Natural killer cell treated with Interleukin-12 subunit alpha and Interleukin-12 subunit beta and Interleukin-15 and Interleukin-18, amount 100 ng/mL, for 72 hours (primary cell): ENCODE measurements at regions not wholly inside any gene's neighbourhood (a gene's known extent, or its start where the extent isn't known, plus 50 kb on each side); places are given as distances from the start of the nearest gene placed in this dataset.

Experiments used
- ATAC-seq, 2 donors: fragments of 150-1000 bp; cut with Tn5 transposase in 1 of 2; sonication (Bioruptor Pico), chemical (Tn5 transposase) in 1 of 2; 2 replicates each; pipeline ENCODE4 v1.10.0; 2021
- DNase-seq: peaks from one replicate; pipeline ENCODE4 v3.0.0; 2022; ENCODE audit warnings: low spot score
- H3K27ac Mint-ChIP-seq, 2 donors: 1 replicate in 1 of 2; 2 replicates in 1 of 2; pipeline ENCODE4 v1.8.0; 2022; ENCODE audit warnings: mixed read lengths in 2 of 2, mild to moderate bottlenecking in 1 of 2, moderate library complexity in 1 of 2
- H3K27me3 Mint-ChIP-seq, 2 donors: 1 replicate in 1 of 2; 2 replicates in 1 of 2; pipeline ENCODE4 v1.8.0; 2022; ENCODE audit warnings: mixed read lengths in 2 of 2
- H3K36me3 Mint-ChIP-seq: one replicate; pipeline ENCODE4 v1.8.0; 2022; ENCODE audit warnings: mixed read lengths
- H3K4me1 Mint-ChIP-seq, 2 donors: 1 replicate in 1 of 2; 2 replicates in 1 of 2; pipeline ENCODE4 v1.8.0; 2022; ENCODE audit warnings: low read depth in 2 of 2, mixed read lengths in 2 of 2, mild to moderate bottlenecking in 1 of 2
- H3K4me3 Mint-ChIP-seq: one replicate; pipeline ENCODE4 v1.8.0; 2022; ENCODE audit warnings: mixed read lengths
- H3K9me3 Mint-ChIP-seq: 2 replicates; pipeline ENCODE4 v1.8.0; 2022; ENCODE audit warnings: mixed read lengths

GRCh38 chr5:21195145-21195544 lies 1207.1 kb upstream of the CDH18 start:
- peaks cover 7% of the 10 kb centered on the region for H3K9me3 Mint-ChIP-seq

GRCh38 chr5:21185536-21185935 lies 1197.5 kb upstream of the CDH18 start:
- DNase-seq (no peak), ATAC-seq (no peak)
- H3K27ac Mint-ChIP-seq = no peak overlapping the region
- peaks cover 11% of the 10 kb centered on the region for H3K36me3 Mint-ChIP-seq
- no peak overlapping the region for H3K4me3 Mint-ChIP-seq
- peaks cover 11% of the 10 kb centered on the region for H3K9me3 Mint-ChIP-seq
- H3K4me1 Mint-ChIP-seq = no peaks in the 10 kb centered on the region
- H3K27me3 Mint-ChIP-seq = no peaks in the 10 kb centered on the region

More at GRCh38 chr5:21195145-21195544, 1207.1 kb upstream of the CDH18 start:
- no peaks in the 10 kb centered on the region for H3K36me3 Mint-ChIP-seq
- no peaks in the 10 kb centered on the region for H3K4me1 Mint-ChIP-seq
- no peak overlapping the region for H3K27ac Mint-ChIP-seq
- H3K27me3 Mint-ChIP-seq = no peaks in the 10 kb centered on the region
- ATAC-seq = no peak
- no peak overlapping the region for H3K4me3 Mint-ChIP-seq
- DNase-seq = no peak

- Mint-ChIP-seq H3K4me1 (no peaks in the 10 kb centered on the region), H3K36me3 (peaks cover 11% of the 10 kb centered on the region), H3K4me3 (no peak overlapping the region), H3K9me3 (peaks cover 19% of the 10 kb centered on the region), H3K27me3 (no peaks in the 10 kb centered on the region), H3K27ac (no peak overlapping the region)
- DNase-seq (no peak), ATAC-seq (no peak)
Measured at GRCh38 chr5:21184581-21184980, 1196.6 kb upstream of the CDH18 start.

GRCh38 chr5:21181609-21182125 lies 1193.7 kb upstream of the CDH18 start:
- H3K27ac Mint-ChIP-seq = no peak overlapping the region
- H3K4me1 Mint-ChIP-seq = no peaks in the 10 kb centered on the region
- no peak overlapping the region for H3K4me3 Mint-ChIP-seq
- no peaks in the 10 kb centered on the region for H3K27me3 Mint-ChIP-seq
- peaks cover 19% of the 10 kb centered on the region for H3K9me3 Mint-ChIP-seq
- H3K36me3 Mint-ChIP-seq = peaks cover 11% of the 10 kb centered on the region
- no peak for ATAC-seq
- no peak for DNase-seq

GRCh38 chr5:21173526-21173925 lies 1185.5 kb upstream of the CDH18 start:
- ATAC-seq = no peak

GRCh38 chr5:21173036-21173435 lies 1185.0 kb upstream of the CDH18 start:
- no peaks in the 10 kb centered on the region for H3K36me3 Mint-ChIP-seq
- DNase-seq (no peak), ATAC-seq (no peak)
- H3K27ac Mint-ChIP-seq = no peak overlapping the region
- H3K4me3 Mint-ChIP-seq = no peak overlapping the region
- no peaks in the 10 kb centered on the region for H3K27me3 Mint-ChIP-seq
- H3K9me3 Mint-ChIP-seq = peaks cover 7% of the 10 kb centered on the region
- H3K4me1 Mint-ChIP-seq = no peaks in the 10 kb centered on the region

More at GRCh38 chr5:21173526-21173925, 1185.5 kb upstream of the CDH18 start:
- Mint-ChIP-seq H3K4me3 (no peak overlapping the region), H3K4me1 (no peaks in the 10 kb centered on the region), H3K36me3 (no peaks in the 10 kb centered on the region), H3K27me3 (no peaks in the 10 kb centered on the region), H3K9me3 (peaks cover 7% of the 10 kb centered on the region), H3K27ac (no peak overlapping the region)
- DNase-seq = no peak

- no peaks in the 10 kb centered on the region for H3K4me1 Mint-ChIP-seq
- H3K27ac Mint-ChIP-seq = no peak overlapping the region
- no peak for ATAC-seq
- peaks cover 12% of the 10 kb centered on the region for H3K9me3 Mint-ChIP-seq
- no peaks in the 10 kb centered on the region for H3K27me3 Mint-ChIP-seq
- no peak for DNase-seq
- H3K36me3 Mint-ChIP-seq = no peaks in the 10 kb centered on the region
- H3K4me3 Mint-ChIP-seq = no peak overlapping the region
Measured at GRCh38 chr5:21171038-21171437, 1183.0 kb upstream of the CDH18 start.

GRCh38 chr5:21168557-21168956 lies 1180.6 kb upstream of the CDH18 start:
- Mint-ChIP-seq H3K36me3 (no peaks in the 10 kb centered on the region), H3K27me3 (no peaks in the 10 kb centered on the region), H3K9me3 (peaks cover 17% of the 10 kb centered on the region), H3K27ac (no peak overlapping the region), H3K4me3 (no peak overlapping the region), H3K4me1 (no peaks in the 10 kb centered on the region)
- ATAC-seq (no peak), DNase-seq (no peak)

- ATAC-seq (no peak), DNase-seq (no peak)
- no peak overlapping the region for H3K27ac Mint-ChIP-seq
- H3K36me3 Mint-ChIP-seq = no peaks in the 10 kb centered on the region
- no peak overlapping the region for H3K4me3 Mint-ChIP-seq
- peaks cover 16% of the 10 kb centered on the region for H3K9me3 Mint-ChIP-seq
- no peaks in the 10 kb centered on the region for H3K27me3 Mint-ChIP-seq
- no peaks in the 10 kb centered on the region for H3K4me1 Mint-ChIP-seq
Measured at GRCh38 chr5:21165344-21165743, 1177.3 kb upstream of the CDH18 start.

- Mint-ChIP-seq H3K4me3 (no peak overlapping the region), H3K27me3 (no peaks in the 10 kb centered on the region), H3K9me3 (peaks cover 17% of the 10 kb centered on the region), H3K4me1 (no peaks in the 10 kb centered on the region), H3K27ac (no peak overlapping the region), H3K36me3 (no peaks in the 10 kb centered on the region)
- ATAC-seq (no peak), DNase-seq (no peak)
Measured at GRCh38 chr5:21164425-21164824, 1176.4 kb upstream of the CDH18 start.

GRCh38 chr5:21159510-21160059 lies 1171.6 kb upstream of the CDH18 start:
- DNase-seq (no peak), ATAC-seq (no peak)
- H3K4me1 Mint-ChIP-seq = no peaks in the 10 kb centered on the region
- H3K9me3 Mint-ChIP-seq = peaks cover 12% of the 10 kb centered on the region
- no peak overlapping the region for H3K27ac Mint-ChIP-seq
- H3K4me3 Mint-ChIP-seq = no peak overlapping the region
- no peaks in the 10 kb centered on the region for H3K27me3 Mint-ChIP-seq
- no peaks in the 10 kb centered on the region for H3K36me3 Mint-ChIP-seq

- H3K27ac Mint-ChIP-seq = no peak overlapping the region
- H3K36me3 Mint-ChIP-seq = no peaks in the 10 kb centered on the region
- no peak overlapping the region for H3K4me3 Mint-ChIP-seq
- H3K4me1 Mint-ChIP-seq = no peaks in the 10 kb centered on the region
- no peak for DNase-seq
- ATAC-seq = no peak
- peaks cover 12% of the 10 kb centered on the region for H3K9me3 Mint-ChIP-seq
- H3K27me3 Mint-ChIP-seq = no peaks in the 10 kb centered on the region
Measured at GRCh38 chr5:21154526-21154925, 1166.5 kb upstream of the CDH18 start.

GRCh38 chr5:21152611-21153010 lies 1164.6 kb upstream of the CDH18 start:
- no peaks in the 10 kb centered on the region for H3K27me3 Mint-ChIP-seq
- H3K36me3 Mint-ChIP-seq = no peaks in the 10 kb centered on the region
- ATAC-seq (no peak), DNase-seq (no peak)
- peaks cover 4% of the 10 kb centered on the region for H3K9me3 Mint-ChIP-seq
- no peak overlapping the region for H3K27ac Mint-ChIP-seq
- no peaks in the 10 kb centered on the region for H3K4me1 Mint-ChIP-seq
- no peak overlapping the region for H3K4me3 Mint-ChIP-seq

GRCh38 chr5:21145376-21145775 lies 1157.4 kb upstream of the CDH18 start:
- no peak overlapping the region for H3K27ac Mint-ChIP-seq
- no peak overlapping the region for H3K4me3 Mint-ChIP-seq
- ATAC-seq (no peak), DNase-seq (no peak)
- peaks cover 4% of the 10 kb centered on the region for H3K9me3 Mint-ChIP-seq
- no peaks in the 10 kb centered on the region for H3K36me3 Mint-ChIP-seq
- no peaks in the 10 kb centered on the region for H3K27me3 Mint-ChIP-seq
- H3K4me1 Mint-ChIP-seq = no peaks in the 10 kb centered on the region

- Mint-ChIP-seq H3K4me3 (no peak overlapping the region), H3K9me3 (peaks cover 4% of the 10 kb centered on the region), H3K36me3 (no peaks in the 10 kb centered on the region), H3K27me3 (no peaks in the 10 kb centered on the region), H3K27ac (no peak overlapping the region), H3K4me1 (no peaks in the 10 kb centered on the region)
- ATAC-seq (no peak), DNase-seq (no peak)
Measured at GRCh38 chr5:21143686-21144085, 1155.7 kb upstream of the CDH18 start.
